Mesodermal cell (in vitro differentiated cells): ENCODE measurements at regions not wholly inside any gene's neighbourhood (a gene's known extent, or its start where the extent isn't known, plus 50 kb on each side); places are given as distances from the start of the nearest gene placed in this dataset.

Source experiments
- H3K27ac ChIP-seq: 2 replicates; pipeline ENCODE4 v1.7.0; 2013; ENCODE audit warnings: mild to moderate bottlenecking, low read depth, low read length, moderate library complexity; ENCODE audit not compliant: severe bottlenecking
- H3K36me3 ChIP-seq: 2 replicates; pipeline ENCODE4 v1.7.1; 2013; ENCODE audit warnings: mild to moderate bottlenecking, low read length, moderate library complexity; ENCODE audit not compliant: control insufficient read depth, insufficient read depth
- H3K4me1 ChIP-seq: one replicate; pipeline ENCODE4 v1.7.1; 2013; ENCODE audit warnings: mild to moderate bottlenecking, low read length; ENCODE audit not compliant: insufficient read depth, control insufficient read depth, poor library complexity, severe bottlenecking
- H3K4me3 ChIP-seq: 2 replicates; pipeline ENCODE4 v1.7.0; 2013; ENCODE audit warnings: low read length, control low read depth, mild to moderate bottlenecking; ENCODE audit not compliant: insufficient read depth, poor library complexity, severe bottlenecking; ENCODE audit errors: extremely low read depth
- H3K9me3 ChIP-seq: 2 replicates; pipeline ENCODE4 v1.7.1; 2013; ENCODE audit warnings: mild to moderate bottlenecking, low read length, moderate library complexity; ENCODE audit not compliant: control insufficient read depth
- WGBS, 2 experiments: methylation state at CpG; one replicate each; pipeline ENCODE4 v1.1.5; 2013; ENCODE audit warnings: missing lambda C conversion rate in 2 of 2; ENCODE audit not compliant: insufficient coverage in 2 of 2; 5-methylcytosine and 5-hydroxymethylcytosine counted together

DNA sequence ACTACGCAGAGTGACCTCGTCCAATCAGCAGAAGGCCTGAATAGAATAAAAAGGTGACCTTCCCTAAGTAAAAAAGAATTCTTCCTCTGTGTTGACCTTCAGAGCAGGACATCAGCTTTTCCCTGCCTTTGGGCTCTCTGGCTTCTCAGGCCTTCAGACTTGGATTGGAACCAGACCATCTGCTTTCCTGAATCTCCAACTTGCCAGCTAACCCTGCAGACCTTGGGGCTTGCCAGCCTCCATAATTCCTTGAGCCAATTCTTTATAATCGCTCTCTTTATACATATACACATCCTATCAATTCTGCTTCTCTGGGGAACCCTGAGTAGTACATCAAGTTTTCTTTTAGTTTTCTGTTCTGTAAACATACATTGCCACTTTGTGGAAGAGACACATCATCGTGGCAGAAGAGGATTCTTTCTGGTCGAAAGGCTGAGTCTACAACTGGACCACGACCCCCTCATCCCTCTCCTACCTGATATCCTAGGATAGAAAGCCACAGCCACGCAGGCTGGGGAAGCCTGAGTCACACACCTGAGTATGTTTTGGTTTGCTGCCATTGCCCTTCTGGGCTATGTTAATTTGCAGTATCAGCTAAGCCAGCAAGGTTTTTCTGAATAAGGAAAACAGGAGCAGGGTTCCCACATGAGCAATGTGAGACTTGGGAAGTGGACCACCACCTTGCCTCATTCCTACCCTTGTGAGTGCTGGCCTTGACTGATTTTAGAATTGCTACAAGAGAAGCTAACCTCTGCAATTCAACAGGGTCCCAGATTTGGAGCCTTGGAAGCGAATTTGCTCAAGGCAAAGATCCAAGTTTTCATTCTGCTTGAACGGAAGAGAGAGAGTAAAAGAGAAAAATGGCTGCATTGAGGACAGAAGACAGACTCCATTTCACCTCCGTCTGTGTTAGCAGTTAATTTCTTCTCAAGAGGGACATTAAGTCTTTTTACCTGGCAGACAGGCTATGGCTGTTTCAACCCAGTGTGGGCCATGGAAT, 445.2 kb upstream of the FZD8 start:
- Histone ChIP-seq H3K4me3 (no peak overlapping the region), H3K36me3 (no peaks in the 10 kb centered on the region), H3K4me1 (no peaks in the 10 kb centered on the region), H3K9me3 (no peaks in the 10 kb centered on the region), H3K27ac (no peak overlapping the region)
- 85 to 91% methylated on average over 5 to 10 of the region's 10 CpGs for WGBS, 2 experiments

DNA sequence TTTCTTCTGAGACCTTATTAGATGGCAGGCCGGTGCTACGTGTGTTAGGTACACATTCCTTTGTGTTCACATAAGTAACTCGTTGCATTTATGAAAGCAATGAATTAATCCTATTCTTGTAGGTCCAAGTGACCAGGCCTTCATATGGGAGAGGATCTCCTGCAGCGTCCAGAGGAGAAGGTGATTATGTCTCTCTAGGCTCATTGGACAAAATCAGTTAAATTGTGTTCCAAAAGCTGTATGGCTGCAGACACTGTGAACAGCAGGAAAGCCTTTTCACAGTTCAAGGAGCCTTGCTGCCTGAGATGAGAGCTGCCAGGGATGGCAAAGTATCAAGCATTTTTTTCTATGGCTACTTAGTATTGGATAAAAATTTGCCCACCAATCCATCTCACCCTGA, 433.1 kb upstream of the FZD8 start:
- Histone ChIP-seq H3K36me3 (no peaks in the 10 kb centered on the region), H3K4me1 (no peaks in the 10 kb centered on the region), H3K4me3 (no peak overlapping the region), H3K9me3 (no peaks in the 10 kb centered on the region), H3K27ac (no peak overlapping the region)
- 90 to 100% methylated on average over 3 to 4 of the region's 4 CpGs for WGBS, 2 experiments

DNA sequence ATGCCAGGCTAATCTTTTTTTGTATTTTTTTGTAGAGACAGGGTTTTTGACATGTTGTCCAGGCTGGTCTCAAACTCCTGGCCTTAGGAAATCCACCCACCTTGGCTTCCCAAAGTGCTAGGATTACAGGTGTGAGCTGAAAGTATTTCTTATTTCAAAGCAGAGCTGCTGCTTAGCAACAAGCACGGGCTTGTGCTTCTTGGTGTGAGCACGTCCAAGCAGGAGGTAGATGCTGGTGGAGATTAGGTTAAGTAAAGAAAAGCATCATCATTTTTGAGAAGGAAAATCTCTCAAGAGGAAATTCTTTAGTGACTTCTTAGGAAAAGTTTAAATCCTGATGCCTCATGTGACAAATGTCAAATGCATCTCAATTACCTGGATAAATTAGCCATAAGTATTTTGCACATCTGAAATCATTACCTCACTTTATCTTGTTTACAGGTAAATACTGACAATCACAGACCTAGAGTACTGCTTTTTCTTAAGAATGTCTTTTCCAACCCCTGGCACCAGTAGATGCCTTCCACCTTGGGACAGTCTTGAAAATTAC, 431.8 kb upstream of the FZD8 start:
- no peaks in the 10 kb centered on the region for H3K4me1 ChIP-seq
- no peak overlapping the region for H3K4me3 ChIP-seq
- no peak overlapping the region for H3K27ac ChIP-seq
- WGBS, 2 experiments: 47 to 88% methylated on average over 2 of the region's 2 CpGs
- H3K9me3 ChIP-seq: no peaks in the 10 kb centered on the region
- no peaks in the 10 kb centered on the region for H3K36me3 ChIP-seq

DNA sequence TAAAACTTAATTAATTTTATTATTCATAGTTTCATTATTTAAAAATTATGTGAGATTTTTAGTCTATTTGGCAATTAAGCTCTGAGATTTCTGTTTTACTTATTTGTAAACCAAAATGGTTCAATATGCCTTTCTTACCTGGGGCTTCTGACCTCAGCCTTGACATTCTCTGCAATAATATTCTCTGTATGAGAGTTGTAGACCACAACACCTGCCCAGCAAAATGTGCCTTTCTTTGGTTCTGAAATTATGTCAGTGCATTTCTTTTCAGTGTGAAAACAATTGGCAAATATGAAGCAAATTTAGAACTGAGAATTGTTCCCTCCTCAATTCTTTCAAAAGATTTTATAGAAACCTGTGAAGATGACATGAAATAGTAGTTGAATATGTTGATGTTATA, 426.4 kb upstream of the FZD8 start:
- Histone ChIP-seq H3K4me3 (no peak overlapping the region), H3K27ac (no peak overlapping the region), H3K9me3 (peaks cover 14% of the 10 kb centered on the region), H3K36me3 (no peaks in the 10 kb centered on the region), H3K4me1 (no peaks in the 10 kb centered on the region)

DNA sequence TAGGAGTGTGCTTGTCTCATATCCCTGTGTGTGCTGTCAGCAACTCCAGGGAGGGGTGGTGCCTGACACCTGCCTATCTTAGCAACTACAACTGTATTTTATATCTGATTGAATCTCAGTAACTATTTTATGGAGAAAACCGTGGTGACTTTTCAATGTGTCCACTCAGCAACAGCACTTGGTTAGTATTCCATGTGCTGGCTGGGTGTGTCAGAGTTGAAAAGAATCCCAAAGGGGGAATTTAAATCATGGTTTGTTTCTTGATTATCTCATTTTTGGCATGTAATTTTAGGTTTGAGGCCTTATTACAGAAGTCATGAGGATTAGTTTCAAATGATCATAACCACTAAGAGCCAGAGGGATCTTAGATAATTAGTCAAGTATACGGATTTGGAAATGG, 425.7 kb upstream of the FZD8 start:
- Histone ChIP-seq H3K27ac (no peak overlapping the region), H3K36me3 (no peaks in the 10 kb centered on the region), H3K9me3 (peaks cover 14% of the 10 kb centered on the region), H3K4me3 (no peak overlapping the region), H3K4me1 (no peaks in the 10 kb centered on the region)
- 40 to 94% methylated on average over 1 to 2 of the region's 2 CpGs for WGBS, 2 experiments

DNA sequence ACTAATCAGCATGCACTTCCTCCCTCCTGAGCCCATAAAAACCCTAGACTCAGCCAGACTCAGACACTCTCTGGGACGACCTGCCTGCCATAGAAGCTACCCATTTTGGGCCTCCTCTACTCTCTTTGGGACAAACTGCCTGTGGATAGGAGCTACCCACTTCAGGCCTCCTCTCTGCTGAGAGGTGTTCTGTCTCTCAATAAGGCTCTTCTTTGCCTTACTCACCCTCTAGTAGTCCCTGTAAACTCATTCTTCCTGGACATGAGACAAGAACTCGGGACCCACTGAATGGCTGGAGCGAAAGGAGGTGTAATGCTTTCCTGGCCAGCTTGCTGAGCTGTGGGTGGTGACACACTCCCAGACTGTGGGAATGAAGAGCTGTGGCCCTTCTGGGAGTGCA, 424.8 kb upstream of the FZD8 start:
- 84 to 95% methylated on average over 3 of the region's 3 CpGs for WGBS, 2 experiments
- Histone ChIP-seq H3K4me3 (no peak overlapping the region), H3K4me1 (no peaks in the 10 kb centered on the region), H3K9me3 (peaks cover 14% of the 10 kb centered on the region), H3K27ac (no peak overlapping the region), H3K36me3 (no peaks in the 10 kb centered on the region)

DNA sequence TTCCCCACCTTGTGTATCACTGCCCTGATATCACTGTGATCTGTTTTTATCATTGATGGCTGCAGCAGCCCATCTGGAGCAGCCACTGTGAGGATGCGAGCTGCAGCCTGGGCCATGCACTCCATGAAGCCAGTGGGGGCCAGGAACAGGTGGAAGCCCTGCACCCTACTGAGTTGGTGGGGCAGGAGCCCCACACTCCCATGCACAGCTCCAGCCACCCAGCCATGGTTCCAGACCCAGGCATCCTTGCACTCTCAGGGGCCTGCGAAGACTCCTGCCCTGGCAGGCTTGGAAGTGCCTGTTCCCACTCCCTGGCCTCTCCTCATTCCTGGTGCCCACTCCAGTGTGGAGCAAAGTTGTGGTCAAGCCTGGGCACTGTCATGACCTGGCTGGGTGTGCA, 424.0 kb upstream of the FZD8 start:
- WGBS, 2 experiments: 91 to 93% methylated on average over 2 of the region's 2 CpGs
- H3K9me3 ChIP-seq: peaks cover 14% of the 10 kb centered on the region
- H3K27ac ChIP-seq: no peak overlapping the region
- H3K4me3 ChIP-seq: no peak overlapping the region
- H3K4me1 ChIP-seq: no peaks in the 10 kb centered on the region
- no peaks in the 10 kb centered on the region for H3K36me3 ChIP-seq

DNA sequence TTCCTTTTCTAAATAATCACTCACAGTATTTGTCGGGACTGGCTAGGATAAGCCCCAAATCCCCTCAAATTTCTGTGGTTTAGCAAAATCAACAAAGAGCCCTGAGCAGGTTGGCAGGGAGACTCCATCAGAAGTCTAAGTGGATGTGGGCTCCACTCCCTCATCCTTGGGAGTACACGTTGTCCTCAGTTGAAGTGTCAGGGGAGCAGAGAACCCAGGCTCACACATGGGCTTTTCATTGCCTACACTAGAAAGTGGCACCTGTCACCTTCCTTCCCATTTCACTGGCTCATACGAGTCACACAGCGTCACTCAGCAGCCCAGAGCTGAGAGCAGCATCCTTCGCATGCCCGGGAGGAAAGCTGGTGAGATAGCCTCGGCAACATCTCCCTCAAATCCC, 421.3 kb upstream of the FZD8 start:
- Histone ChIP-seq H3K4me3 (no peak overlapping the region), H3K27ac (no peak overlapping the region), H3K36me3 (no peaks in the 10 kb centered on the region), H3K9me3 (peaks cover 14% of the 10 kb centered on the region), H3K4me1 (no peaks in the 10 kb centered on the region)
- WGBS, 2 experiments: 95 to 100% methylated on average over 3 to 5 of the region's 7 CpGs

DNA sequence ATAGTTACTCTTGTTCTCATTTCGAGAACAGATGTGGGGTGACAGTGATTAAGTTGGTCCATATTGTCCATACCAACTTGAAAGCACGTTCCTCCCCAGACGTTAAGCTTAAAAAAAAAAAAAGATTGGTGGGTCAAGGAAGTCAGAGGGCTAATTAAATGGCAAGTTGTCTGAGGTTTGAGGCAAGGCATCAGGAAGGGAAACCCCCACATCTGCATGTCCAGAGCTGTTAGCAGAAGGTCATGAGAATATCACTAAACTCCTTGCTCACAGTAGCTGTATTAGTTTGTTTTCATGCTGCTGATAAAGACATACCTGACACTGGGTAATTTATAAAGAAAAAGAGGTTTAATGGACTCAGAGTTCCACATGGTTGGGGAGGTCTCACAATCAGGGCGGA, 415.6 kb upstream of the FZD8 start:
- Histone ChIP-seq H3K27ac (no peak overlapping the region), H3K36me3 (no peaks in the 10 kb centered on the region), H3K9me3 (no peaks in the 10 kb centered on the region), H3K4me3 (no peak overlapping the region), H3K4me1 (no peaks in the 10 kb centered on the region)
- WGBS, 2 experiments: 83 to 100% methylated on average over 1 of the region's 4 CpGs

DNA sequence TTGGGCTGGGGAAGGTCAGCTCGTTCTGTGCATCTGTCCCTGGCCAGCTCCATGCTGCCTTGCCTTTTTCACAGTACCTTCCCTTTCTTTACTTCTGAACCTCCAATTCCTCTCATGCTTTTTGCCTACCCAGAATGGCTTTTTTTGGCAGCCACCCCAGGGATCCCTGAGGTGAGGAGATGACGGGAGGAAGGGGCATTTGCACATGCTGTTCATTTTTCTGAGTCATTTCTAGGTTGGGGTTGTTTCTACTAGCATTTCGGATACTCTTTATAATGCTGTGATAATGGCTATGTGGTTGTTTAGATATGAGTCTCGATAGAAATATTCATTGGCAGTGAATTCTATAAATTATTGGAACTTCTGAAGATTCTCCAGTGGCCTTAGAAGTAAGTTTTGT, 415.1 kb upstream of the FZD8 start:
- no peak overlapping the region for H3K4me3 ChIP-seq
- no peaks in the 10 kb centered on the region for H3K9me3 ChIP-seq
- WGBS, 2 experiments: 84 to 100% methylated on average over 1 to 2 of the region's 4 CpGs
- H3K4me1 ChIP-seq: no peaks in the 10 kb centered on the region
- H3K27ac ChIP-seq: no peak overlapping the region
- no peaks in the 10 kb centered on the region for H3K36me3 ChIP-seq

DNA sequence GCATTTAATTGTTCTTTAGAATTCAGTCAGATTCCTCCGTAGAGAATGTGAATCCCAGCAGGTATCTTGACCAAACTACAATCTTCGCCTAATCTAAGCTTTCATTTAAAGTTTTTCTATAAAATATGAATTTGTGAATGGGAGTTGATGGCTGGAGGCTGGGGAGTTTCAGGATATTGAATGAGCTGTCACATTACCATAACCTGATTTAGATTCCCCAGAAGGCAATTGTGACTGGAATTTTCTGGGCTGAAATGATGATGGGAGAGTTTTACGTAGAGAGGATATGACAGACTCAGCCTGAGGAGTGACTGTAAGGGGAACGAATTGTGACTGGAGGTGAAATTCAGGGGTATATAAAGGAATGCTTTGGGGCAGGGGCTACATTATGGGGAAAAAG, 411.7 kb upstream of the FZD8 start:
- Histone ChIP-seq H3K4me1 (no peaks in the 10 kb centered on the region), H3K9me3 (no peaks in the 10 kb centered on the region), H3K4me3 (no peak overlapping the region), H3K27ac (no peak overlapping the region), H3K36me3 (no peaks in the 10 kb centered on the region)
- WGBS, 2 experiments: 85 to 100% methylated on average over 2 of the region's 4 CpGs
